K562 (cell line): ENCODE measurements at regions not wholly inside any gene's neighbourhood (a gene's known extent, or its start where the extent isn't known, plus 50 kb on each side); places are given as distances from the start of the nearest gene placed in this dataset. TPM values are rescaled to one million over a fixed set of nuclear protein-coding genes. Genes with fewer than 3 reads are reported as not detected.

Experiments used
- ATAC-seq: fragments of 200-7000 bp; cut with Tn5 transposase; 3 replicates; pipeline ENCODE4 v1.9.1; 2020; ENCODE audit warnings: moderate library complexity
- BruUV-seq: library from RNA; stranded (reverse); fragments of 400-500 nt; replicated peaks from 2 replicates; lab custom pipeline; 2021; lab: Mats Ljungman, UMichigan
- CTCF ChIA-PET: fragments of 300-600 bp; formaldehyde crosslinking; extraction: SDS; loops from one replicate; lab custom pipeline; 2021; ENCODE audit warnings: low intra/inter-chr PET ratio; lab: Yijun Ruan, JAX
- POLR2A ChIA-PET: fragments of 300-600, 350-650 bp; sonication (Branson Sonifier 250); formaldehyde crosslinking; extraction: SDS; loops from one replicate; lab custom pipeline; 2021; ENCODE audit warnings: antibody characterized with exemption, inconsistent platforms; lab: Yijun Ruan, JAX
- DNase-seq, 4 experiments: peaks; one replicate each; pipeline versions ENCODE4 v3.0.0 to v3.0.0-alpha.2; 2011 to 2018; ENCODE audit warnings: low spot score in 3 of 4, mixed read lengths in 3 of 4; ENCODE audit errors: extremely low read depth in 1 of 4
- FAIRE-seq: peaks from 2 replicates; lab custom pipeline; 2011; peaks lifted over from hg19 to GRCh38; lab: Jason Lieb, UNC
- H2AFZ ChIP-seq: 2 replicates; pipeline ENCODE4 v1.6.0; 2011; ENCODE audit warnings: low read depth, low read length, control low read depth, inconsistent platforms
- H3K27ac ChIP-seq: fragments of 200-600 bp; 3 replicates; pipeline ENCODE4 v1.8.0; 2011; ENCODE audit warnings: low read depth, mild to moderate bottlenecking, control low read depth, inconsistent platforms, low read length, moderate library complexity, mixed read lengths; ENCODE audit errors: extremely low read depth
- H3K27me3 ChIP-seq, 2 experiments: fragments of 300-600 bp in 1 of 2; 2 replicates in 1 of 2; 3 replicates in 1 of 2; pipeline versions ENCODE4 v1.6.0 to v1.8.0; 2011; ENCODE audit warnings: inconsistent platforms in 2 of 2, low read length in 2 of 2, mild to moderate bottlenecking in 1 of 2, mixed read lengths in 1 of 2, moderate library complexity in 1 of 2; ENCODE audit not compliant: control insufficient read depth in 2 of 2, insufficient read depth in 2 of 2
- H3K36me3 ChIP-seq: fragments of 300-600 bp; 3 replicates; pipeline ENCODE4 v1.8.0; 2011; ENCODE audit warnings: mild to moderate bottlenecking, low read length, inconsistent platforms; ENCODE audit not compliant: control insufficient read depth, insufficient read depth
- H3K4me1 ChIP-seq, 2 experiments: fragments of 200-600 bp in 1 of 2; replicated peaks in 1 of 2; 2 replicates in 1 of 2; 3 replicates in 1 of 2; pipeline versions ENCODE4 v1.5.1 to v1.8.0; 2011; ENCODE audit warnings: inconsistent platforms in 2 of 2, low read length in 2 of 2, mild to moderate bottlenecking in 1 of 2, mixed read lengths in 1 of 2, moderate library complexity in 1 of 2; ENCODE audit not compliant: control insufficient read depth in 2 of 2, insufficient read depth in 2 of 2
- H3K4me2 ChIP-seq: 2 replicates; pipeline ENCODE4 v1.6.1; 2011; ENCODE audit warnings: low read length, control low read depth, inconsistent platforms, mixed read lengths; ENCODE audit not compliant: insufficient read depth
- H3K4me3 ChIP-seq: fragments of 200-600 bp; sonication (generic), shearing (Covaris generic); 2 replicates; pipeline ENCODE4 v1.5.1; 2016; ENCODE audit warnings: control low read depth, inconsistent platforms
- H3K79me2 ChIP-seq: fragments of 200-600 bp; 3 replicates; pipeline ENCODE4 v1.8.0; 2011; ENCODE audit warnings: low read length, inconsistent platforms; ENCODE audit not compliant: control insufficient read depth, insufficient read depth
- H3K9ac ChIP-seq, 2 experiments: 2 replicates each; pipeline versions ENCODE4 v1.6.0 to v1.6.1; 2011; ENCODE audit warnings: low read depth in 2 of 2, low read length in 2 of 2, control low read depth in 1 of 2, inconsistent platforms in 1 of 2, mild to moderate bottlenecking in 1 of 2, mixed read lengths in 1 of 2; ENCODE audit not compliant: insufficient read depth in 1 of 2
- H3K9me1 ChIP-seq: one replicate; pipeline ENCODE4 v1.6.0; 2011; ENCODE audit warnings: inconsistent platforms, mild to moderate bottlenecking, low read length, moderate library complexity; ENCODE audit not compliant: control insufficient read depth, insufficient read depth
- H3K9me3 ChIP-seq: replicated peaks from 2 replicates; pipeline ENCODE4 v1.5.1; 2011; ENCODE audit warnings: low read depth, low read length, inconsistent platforms; ENCODE audit not compliant: control insufficient read depth, insufficient read depth
- H4K20me1 ChIP-seq: replicated peaks from 2 replicates; pipeline ENCODE4 v1.6.1; 2011; ENCODE audit warnings: low read length, inconsistent platforms, mixed read lengths; ENCODE audit not compliant: control insufficient read depth, insufficient read depth
- BCL6 ChIP-seq: fragments of 250-450 bp; sonication (Bioruptor Pico); IDR thresholded peaks from 2 replicates; pipeline ENCODE4 v1.4.0; 2020
- HLTF ChIP-seq: fragments of 450-650 bp; IDR thresholded peaks from 2 replicates; pipeline ENCODE4 v1.6.1; 2016
- KAT2B ChIP-seq: IDR thresholded peaks from one replicate; pipeline ENCODE4 v1.6.1; 2012; ENCODE audit warnings: low read depth, mild to moderate bottlenecking, control low read depth, inconsistent platforms, low read length, moderate library complexity
- MECOM ChIP-seq: fragments of 250-450 bp; sonication (Bioruptor Pico); IDR thresholded peaks from 2 replicates; pipeline ENCODE4 v1.8.0; 2022; ENCODE audit warnings: inconsistent platforms
- SOX6 ChIP-seq: fragments of 450-650 bp; IDR thresholded peaks from 2 replicates; pipeline ENCODE4 v1.6.1; 2014; ENCODE audit warnings: mild to moderate bottlenecking
- TEAD1 ChIP-seq, 2 experiments: fragments of 450-650 bp in 1 of 2; sonication (generic) in 1 of 2; formaldehyde crosslinking; IDR thresholded peaks; 2 replicates each; pipeline versions ENCODE4 v1.4.0 to v1.8.0; 2020 to 2022; ENCODE audit warnings: mild to moderate bottlenecking in 2 of 2, missing genetic modification reagents in 1 of 2
- UBTF ChIP-seq, 2 experiments: IDR thresholded peaks; 2 replicates each; pipeline ENCODE4 v1.6.1; 2012; ENCODE audit warnings: improper control_type of control experiment in 2 of 2, low read depth in 2 of 2, low read length in 2 of 2, borderline replicate concordance in 1 of 2
- XRCC4 ChIP-seq: IDR thresholded peaks from one replicate; pipeline ENCODE4 v1.6.1; 2011; ENCODE audit not compliant: insufficient read depth, insufficient read length; ENCODE audit errors: extremely low read depth
- ZNF431 ChIP-seq: sonication (generic); formaldehyde crosslinking; IDR thresholded peaks from 2 replicates; pipeline ENCODE4 v1.8.0; 2022; ENCODE audit warnings: mild to moderate bottlenecking, missing genetic modification reagents
- WGBS: fragments of 100-300 bp; shearing (Covaris generic); methylation state at CpG from one replicate; pipeline ENCODE4 v1.1.6; 2016; ENCODE audit warnings: low coverage, mixed read lengths; ENCODE audit not compliant: insufficient coverage; ENCODE audit errors: missing lambda C conversion rate; 5-methylcytosine and 5-hydroxymethylcytosine counted together
- in situ Hi-C: fragments of 300-500 bp; cut with MboI; formaldehyde crosslinking; loops from 4 replicates; pipeline ENCODE4 v1.15.0; 2018; ENCODE audit warnings: inconsistent platforms, mixed read lengths
- intact Hi-C: fragments of 100-400 bp; cut with micrococcal nuclease; formaldehyde crosslinking; loops from 2 replicates; pipeline ENCODE4 v1.14.2; 2022
- microRNA-seq: library from miRNA; unstranded; fragments of <30 nt; microRNA quantifications from one replicate; pipeline ENCODE4, GENCODE V29; 2018; ENCODE audit warnings: borderline microRNAs expressed
- small RNA-seq: library from RNA; depleted of rRNA; stranded (forward); fragments of <200 nt; gene quantifications from one replicate; pipeline ENCODE3, GENCODE V24; 2014

GRCh38 chr11:28383456-28383855, 275.3 kb downstream of the METTL15 start:
- POLR2A ChIA-PET, result no interaction called here
- FAIRE-seq, result no peak
- H3K27me3 ChIP-seq, result no peaks in the 10 kb centered on the region
- 0% methylated on average over 1 of the region's 1 CpG for WGBS
- H3K9me3 ChIP-seq, result no peaks in the 10 kb centered on the region
- in situ Hi-C loops (no loop called here), intact Hi-C loops (no loop called here)
- H3K4me3 ChIP-seq, result no peak overlapping the region
- H3K9me1 ChIP-seq, result no peaks in the 10 kb centered on the region
- no peak overlapping the region for H3K9ac ChIP-seq
- H3K4me2 ChIP-seq, result no peak overlapping the region
- H2AFZ ChIP-seq, result no peak overlapping the region
- CTCF ChIA-PET, result no interaction called here
- no peaks in the 10 kb centered on the region for H3K79me2 ChIP-seq
- BruUV-seq, result no TSS peak
- ATAC-seq, result no peak
- TF ChIP-seq XRCC4 (no peak), SOX6 (no peak), MECOM (CRISPR knock-in tag) (no peak), UBTF (IDR thresholded peaks at IDR 0.05; ENCODE audit: borderline replicate concordance in 1 of 2, low read depth in 2 of 2, low read length in 2 of 2) (no peak), TEAD1 (CRISPR knock-in tag; IDR thresholded peaks at IDR 0.05) (no peak), HLTF (no peak), BCL6 (CRISPR knock-in tag) (no peak), ZNF431 (no peak), KAT2B (no peak)
- no peak for DNase-seq
- no peak overlapping the region for H3K27ac ChIP-seq
- H3K4me1 ChIP-seq, result no peaks in the 10 kb centered on the region
- no peaks in the 10 kb centered on the region for H3K36me3 ChIP-seq
- H4K20me1 ChIP-seq, result no peaks in the 10 kb centered on the region

Small RNA genes in the stretch of these regions (microRNA-seq; reads per million reads assigned to microRNA genes)
- gene MIR8068, result not detected

Small RNA genes in the stretch of these regions (small RNA-seq; reads per million reads assigned to genes)
- gene MIR8068, result not detected
- gene RN7SL240P, result not detected
